ENCODE measurements at regions not wholly inside any gene's neighbourhood (a gene's known extent, or its start where the extent isn't known, plus 50 kb on each side); places are given as distances from the start of the nearest gene placed in this dataset.

DNA sequence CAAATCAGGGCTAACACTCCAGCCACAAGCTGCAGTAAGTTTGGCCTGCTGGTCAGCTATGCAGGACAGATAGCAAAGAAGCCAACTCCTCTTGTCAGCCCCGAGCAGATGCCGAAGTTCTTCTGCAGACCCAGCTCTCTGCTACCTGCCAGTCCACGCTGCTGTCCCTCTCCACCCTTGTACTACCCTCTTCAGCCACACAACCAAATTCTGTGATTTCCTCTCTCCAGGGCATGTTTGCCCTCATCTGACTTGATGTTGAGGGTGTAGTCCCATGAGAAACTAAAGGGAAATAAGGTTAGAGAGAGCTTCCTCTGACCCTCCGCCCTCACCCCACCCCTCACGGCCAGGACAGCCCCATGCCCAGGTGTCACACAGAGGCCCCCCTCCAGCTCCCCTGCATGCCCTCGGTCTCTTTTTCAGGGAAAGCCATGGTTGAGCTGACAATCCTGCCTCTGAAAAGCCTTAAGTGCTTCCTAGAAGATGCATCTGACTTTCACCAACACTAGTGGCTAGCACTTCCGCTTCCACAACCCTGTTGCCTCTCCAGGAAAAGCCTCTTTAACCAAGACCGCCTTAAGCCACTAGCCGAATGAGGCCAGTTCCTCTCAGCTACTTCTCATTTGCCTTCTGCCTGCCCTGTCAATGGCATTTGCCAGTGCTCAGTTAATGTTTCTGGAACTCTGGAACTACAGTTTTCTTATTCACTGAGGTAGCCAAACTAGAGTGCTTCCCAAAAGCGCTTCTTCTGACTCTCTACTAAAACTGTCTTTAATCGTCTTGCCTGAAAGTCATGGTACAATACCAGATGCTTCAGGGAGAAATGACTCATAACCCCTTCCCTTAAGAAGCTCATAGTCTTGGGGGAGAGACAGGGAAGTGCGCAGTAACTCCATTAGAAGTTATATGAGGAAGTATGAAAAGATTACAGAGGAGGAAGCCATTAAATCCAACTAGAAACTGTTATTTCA lies 300.4 kb upstream of the STT3B start:
- no peak for DNase-seq

DNA sequence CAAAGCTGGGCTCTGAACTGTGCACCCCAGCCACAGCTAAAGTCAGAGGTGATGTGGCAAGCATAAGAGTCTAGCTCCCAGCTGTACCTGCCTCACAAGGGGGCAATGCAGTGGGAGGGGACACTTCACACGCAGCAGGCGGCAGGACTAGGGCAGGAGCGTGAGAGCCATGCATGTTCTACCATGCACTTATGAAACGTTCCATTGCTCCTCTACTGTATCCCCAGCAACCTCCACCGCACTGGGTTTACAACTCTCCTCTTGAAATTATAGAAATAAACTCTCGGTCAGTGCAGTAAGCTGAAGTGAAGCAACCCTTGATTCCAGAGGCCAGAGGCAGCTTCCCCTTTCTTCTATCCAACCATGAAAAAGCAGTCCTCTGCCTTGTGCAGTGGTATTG lies 298.6 kb upstream of the STT3B start:
- DNase-seq, result no peak

DNA sequence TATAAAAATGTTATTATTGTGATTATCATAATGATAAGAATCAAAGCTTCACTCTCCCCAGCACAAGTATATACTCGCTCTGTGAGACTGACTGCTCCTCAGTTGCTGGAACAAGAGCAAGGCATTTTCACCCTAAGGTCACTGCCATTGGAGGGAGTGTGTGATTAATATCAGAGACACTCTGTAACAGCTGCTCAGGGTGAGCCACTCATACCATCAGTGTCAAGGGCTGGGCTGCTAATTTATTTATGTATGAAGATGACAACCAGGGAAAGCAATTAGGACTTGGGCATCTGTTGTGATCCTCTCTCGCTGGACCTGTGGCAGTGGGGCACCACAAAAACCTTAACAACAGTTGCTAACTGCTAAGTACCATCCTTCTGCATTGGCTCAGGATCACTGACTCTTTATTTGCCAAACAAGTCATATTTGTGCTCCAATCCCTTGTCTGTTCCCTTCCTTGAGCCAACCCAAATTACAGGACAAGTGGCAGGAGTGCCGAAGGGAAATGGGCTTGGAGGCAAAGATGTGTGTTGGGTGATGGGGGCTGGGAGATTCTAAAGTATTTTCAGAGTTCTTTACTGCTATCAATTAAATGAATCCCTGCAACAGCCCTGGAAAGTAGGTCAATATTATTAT lies 297.5 kb upstream of the STT3B start:
- DNase-seq, result no peak

DNA sequence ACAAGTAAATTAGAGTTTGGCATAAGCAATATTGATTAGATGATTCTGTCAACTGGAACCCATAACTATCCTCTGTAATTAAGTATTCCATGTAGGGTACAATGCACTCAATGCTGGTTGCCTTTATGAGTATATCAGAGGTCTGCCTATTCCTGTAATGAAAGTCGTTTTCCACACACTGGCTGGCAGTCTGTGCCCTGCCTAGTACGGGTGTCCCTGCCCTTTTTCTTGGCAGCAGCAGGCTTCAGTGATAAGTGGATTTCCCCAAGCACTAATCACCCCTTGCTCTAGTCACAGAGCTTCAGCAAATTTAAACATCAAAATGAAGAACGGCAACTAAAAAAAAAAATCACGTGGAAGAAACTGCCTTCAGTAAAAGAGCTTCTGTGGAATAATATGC lies 294.8 kb upstream of the STT3B start:
- no peak for DNase-seq

DNA sequence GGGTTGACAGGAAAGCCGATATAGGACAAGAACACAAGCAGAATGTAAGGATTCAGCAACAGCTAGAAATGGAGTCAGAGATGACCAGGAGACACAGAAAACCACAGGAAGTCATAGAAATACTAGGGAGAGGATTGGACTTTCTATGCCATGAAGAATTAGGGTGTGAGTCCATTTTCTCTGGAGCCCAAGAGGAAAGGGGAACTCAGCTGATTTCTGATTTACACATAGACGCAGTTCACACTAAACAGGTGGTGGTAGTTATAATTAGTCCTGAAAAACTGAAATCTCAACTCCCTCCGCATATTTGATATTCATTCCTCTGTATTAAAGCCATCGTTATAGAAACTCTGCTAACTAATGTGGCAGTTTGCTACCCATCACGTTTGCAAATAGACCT lies 292.7 kb upstream of the STT3B start:
- no peak for DNase-seq

DNA sequence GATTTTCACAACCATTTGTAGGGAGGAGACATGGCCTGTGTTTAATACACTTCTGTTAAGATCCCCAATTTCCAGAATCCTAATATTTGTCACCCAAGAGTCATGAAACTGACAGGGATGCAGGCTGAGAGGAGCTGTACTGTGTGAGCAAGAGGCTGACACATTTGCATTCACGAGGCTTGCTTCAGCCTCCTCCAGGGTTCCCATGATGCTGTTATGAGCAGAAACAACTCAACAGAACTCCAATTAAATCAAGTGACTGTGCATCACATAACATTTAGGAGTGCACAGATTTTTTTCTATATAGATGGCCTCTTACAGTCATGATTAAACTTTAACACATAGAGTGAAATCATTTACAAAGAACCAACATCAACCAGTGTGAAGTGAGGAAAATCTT lies 292.3 kb upstream of the STT3B start:
- DNase-seq, result no peak

DNA sequence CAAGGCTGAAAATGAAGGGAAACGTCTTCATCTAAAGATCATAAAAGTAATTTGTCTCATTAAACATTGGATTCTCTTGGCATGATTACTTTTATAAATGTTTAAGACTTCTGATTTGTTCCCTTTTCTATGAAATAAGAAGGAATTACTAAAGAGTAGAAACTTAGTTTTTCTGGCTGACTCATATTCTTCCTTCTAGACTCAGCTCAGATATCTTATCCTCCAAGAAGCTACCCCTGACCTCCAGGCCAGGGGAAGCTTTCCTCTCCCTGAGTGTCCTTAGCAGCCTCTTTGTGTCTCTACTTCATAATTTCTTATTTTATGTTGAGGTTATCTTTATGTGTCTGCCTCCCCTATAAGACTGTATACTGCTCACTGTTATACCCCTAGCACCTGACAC lies 291.9 kb upstream of the STT3B start:
- DNase-seq, result no peak

DNA sequence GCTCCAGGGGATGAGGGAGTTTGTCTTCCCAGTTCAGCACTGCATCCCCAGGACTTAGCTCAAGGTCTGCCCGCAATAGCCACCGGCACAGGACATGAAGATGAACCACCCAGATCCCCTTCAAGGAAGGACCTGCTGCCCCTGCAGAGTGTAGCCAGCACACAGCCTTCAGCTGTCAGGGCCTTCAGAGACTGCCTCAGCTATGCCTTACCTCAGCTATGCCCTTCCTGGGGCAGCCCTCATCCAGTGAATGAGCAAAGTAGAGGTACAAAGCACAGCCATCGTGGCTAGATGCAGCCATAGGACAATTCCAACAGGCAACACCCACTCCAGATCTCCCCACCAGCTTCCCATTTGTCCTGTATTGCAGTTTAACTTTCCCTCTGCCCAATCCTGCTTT lies 291.2 kb upstream of the STT3B start:
- DNase-seq, result no peak

DNA sequence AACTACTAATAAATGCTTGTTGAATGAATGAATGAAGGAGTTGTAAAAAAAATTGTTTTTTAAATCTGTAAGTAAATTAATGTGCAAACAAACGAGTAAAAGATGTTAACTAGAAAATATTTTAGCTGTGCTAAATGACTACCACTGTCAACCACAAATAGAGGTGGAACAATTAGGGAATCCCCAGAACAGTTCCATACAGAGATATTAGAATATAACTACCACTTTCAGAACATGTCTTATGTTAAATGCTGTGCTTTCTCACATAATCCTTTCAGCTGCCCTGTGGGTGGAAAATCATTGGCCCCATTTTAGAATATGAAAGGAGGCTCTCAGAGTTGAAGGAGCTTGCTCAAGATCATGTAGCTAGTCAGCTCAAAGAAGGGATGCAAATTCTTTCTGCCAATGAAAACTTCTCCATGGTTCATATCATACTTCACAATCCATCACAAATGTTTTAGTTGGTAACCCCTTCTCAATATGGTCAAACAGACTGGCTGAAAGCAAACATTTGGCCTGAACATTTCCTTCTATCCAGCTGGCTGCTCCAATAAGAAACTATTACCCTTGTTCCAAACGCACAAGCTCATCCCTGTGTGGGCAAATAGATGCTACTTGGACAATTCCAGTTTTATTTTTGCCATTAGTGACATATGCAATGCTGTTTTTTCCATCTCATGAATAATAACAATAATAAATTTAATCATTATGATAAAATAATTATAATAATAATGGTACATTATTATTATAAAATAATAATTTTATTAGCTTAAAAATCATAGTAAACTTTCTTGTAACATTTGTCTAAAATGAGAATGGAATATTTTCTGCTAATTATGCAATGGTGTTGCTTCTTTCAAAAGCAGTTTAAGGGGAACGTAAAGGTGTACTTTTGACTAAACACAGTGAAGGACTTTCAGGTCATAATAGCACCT lies 290.4 kb upstream of the STT3B start:
- no peak for DNase-seq

DNA sequence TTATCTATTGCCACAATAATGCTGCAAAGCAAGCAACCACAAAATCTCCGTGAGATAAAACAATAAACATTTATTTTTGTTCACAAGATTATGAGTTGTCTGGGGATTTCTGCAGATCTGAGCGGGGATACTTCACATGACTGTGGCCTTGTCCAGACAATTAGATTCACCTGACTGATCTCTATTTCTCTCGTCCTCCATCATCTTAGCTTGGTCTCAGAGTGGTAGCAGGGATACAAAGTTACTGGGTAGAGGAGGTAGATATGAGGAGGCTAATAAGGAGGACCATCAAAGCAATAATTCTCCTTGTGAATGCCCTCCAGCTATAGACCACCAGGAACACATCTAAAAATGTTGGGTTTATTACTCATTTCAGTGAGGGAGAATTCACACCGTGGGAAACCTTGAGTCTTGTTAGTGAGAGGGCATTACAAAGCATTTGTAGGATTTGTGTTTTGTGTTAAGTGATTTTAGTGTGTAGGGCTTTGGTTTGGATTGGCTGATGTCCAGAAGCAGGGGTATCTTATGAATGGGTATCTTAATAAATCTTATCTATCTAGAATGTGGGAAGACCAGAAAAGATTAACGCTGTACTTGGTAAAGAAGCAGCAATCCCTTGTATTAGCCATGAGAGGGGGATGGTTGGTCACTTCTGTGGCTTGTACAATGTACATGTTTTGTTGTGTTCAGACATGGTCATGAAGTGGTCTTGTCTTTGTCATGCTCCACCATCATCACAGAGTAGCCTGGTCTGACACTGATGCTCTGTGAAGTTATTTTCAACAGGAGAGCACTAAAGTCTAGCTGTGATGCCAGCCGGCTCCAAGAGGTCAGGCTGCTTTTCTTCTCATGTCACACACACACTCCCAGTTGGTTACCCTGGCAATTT lies 287.6 kb upstream of the STT3B start:
- no peak for DNase-seq

DNA sequence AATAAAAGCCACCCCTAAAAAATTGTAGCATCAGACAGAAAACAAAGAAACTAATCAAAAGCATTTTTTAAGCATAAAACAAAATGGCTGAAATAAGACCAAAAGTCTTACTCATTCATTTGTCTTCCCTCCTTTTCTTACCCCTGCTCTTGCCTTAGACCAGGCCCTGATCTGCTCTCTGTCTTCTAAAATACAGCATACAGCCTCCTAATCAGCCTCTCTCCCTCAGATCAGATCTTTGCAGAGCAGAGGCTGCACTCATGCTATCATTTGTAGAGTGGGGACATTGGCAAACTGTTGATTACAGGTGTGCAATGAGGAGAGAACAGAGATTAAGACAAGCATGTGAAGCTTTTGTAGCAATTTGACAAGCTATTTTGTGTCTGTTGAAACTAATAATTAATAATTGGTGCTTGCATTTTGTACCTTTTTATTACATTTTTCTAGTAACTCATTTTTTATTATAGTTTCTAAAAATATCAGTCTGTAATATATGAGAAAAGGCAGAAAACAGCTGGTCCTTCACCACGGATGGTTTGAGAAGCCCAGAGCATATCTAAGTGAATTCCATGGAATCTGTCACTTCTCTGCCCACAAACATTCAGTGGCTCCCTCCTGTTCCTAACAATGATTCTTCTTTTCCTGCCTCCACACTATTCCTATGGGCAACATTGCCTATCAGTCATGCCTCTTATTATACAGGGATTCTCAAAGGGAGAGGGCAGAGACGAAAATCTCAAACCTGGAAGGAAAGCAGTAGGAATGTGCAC lies 286.2 kb upstream of the STT3B start:
- DNase-seq, result no peak

DNA sequence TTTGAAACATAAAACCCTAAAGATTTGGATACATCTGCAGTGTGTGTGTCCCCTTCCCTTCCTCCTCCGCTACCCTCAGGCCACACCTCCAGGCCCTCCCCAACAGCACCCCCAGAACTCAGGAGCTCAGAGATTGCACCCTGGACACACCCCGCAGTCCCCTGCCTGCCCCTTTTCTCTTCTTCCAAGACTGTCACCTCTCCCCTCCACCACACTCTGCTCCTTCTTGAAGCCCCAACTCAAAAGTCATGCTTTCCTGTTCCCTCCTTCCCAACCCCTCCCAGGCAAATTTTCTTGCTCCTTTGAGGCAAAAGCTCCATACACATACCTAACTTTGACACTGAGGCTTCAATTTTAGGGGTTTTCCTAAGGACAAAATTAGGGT lies 285.7 kb upstream of the STT3B start:
- no peak for DNase-seq

DNA sequence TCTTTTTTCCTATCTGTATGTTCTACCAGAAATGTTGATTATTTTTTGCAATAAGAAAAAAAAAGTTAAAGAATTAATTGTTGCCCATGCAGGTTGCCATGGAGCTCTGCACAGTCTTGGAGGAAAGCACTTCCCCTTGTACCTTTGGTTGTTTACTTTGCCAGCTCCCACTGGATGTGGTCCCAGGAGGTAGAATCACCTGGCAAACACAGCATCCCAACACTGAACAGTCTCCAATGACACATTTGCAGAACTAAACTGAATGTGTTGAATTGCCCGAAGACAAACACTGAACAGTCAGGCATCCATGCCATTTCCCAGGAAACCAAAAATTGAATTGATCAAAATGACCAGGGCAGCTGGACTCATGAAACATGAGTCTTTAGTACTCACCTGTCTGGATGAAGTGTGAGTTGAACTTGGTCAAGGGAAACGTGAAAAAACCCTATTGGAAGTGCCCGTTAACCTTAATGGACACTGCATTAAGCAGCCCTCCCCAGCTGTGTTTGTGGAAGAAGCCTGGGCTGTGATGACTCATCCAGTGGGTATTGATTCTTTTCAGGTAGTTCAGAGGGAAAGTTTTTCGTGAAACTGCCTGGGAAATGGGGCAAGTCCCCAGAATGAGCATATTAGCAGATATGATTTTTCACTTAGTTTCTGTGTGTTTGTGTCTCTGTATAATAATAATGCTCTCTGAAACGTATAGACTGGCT lies 284.7 kb upstream of the STT3B start:
- no peak for DNase-seq

DNA sequence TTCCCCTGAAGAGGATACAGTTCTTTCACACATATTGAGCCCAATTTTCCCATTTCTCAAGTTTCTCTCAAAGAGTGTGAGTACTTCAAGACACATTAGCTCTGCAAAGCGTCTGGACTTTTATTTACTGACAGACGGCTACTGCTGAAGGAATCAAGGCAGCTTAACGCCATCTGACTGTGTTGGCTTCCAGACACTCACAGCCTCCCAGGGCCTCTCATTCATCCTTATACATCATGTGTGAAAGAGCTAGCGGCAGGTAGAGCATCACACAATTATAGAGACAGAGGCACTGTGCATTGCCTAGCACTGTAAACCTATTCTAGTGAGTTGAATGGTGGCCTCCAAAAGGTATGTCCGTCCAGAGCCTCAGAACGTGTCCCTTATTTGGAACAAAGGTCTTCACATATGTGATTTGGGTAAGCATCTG lies 284.1 kb upstream of the STT3B start:
- no peak for DNase-seq

DNA sequence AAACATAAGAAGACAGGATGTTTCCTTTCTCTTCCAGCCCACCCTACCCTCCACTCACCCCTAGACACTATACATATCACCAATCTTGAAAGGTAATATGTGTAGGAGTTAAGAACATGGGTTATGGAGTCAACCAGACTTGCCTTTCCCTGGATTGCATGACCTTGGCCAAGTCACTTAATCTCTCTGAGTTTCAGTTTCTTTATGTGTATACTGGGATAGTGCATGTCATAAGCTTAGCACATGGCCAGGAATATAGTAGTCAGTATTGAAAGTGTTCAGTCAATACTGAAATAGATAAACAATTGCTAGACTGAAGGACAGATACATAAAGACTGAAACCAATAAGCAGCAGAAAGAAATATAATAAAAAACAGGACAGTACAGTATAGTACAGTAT lies 283.2 kb upstream of the STT3B start:
- DNase-seq, result no peak

DNA sequence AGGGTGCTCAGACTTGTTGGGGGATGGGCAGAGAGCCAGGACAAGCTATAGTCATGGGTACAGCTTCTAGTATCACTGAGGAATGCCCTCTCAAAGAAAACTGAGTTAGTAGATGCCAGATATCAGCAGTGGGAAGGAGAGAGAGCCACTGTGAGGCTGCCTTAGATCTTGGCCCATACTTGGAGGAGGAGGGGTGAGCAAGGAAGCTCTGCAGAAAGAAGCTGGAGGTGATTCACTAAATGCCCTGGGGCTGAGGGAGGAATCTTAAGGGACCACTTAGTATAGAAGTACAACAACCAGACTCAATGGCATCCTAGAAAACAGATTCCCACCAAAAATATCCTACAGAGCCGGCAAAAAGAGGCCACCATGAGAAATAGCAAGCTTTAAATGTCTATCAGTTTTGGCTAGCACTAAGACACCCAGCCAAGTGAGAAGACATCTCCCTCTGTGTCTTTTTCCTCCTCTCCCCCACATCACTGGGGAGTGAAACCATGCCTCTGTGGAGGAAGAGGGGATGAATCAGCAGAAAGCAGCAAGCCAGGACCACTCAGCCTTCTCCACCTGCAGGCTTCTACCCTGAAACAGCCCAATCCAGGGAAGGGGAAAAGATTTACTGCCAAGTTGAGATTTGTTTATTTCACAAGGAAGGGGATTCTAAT lies 282.5 kb upstream of the STT3B start:
- no peak for DNase-seq

DNA sequence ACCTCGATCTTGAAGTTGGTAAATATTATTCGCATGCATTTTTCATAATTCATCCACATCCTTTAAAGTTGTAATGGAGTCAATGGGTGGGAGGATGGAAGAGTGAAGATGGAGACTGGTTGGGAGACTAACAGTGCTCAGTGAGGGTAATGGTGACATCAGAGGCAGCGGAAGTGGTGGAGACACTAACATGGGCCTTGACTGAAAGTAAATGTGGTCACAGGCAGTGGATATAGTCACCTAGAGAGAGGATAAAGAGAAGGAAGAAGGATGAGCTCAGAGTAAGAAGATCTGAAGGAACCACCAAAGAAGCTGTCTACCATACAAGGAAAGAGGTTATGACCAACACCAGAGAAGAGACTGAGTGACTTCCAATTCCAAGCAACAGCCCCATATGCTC lies 281.6 kb upstream of the STT3B start:
- no peak for DNase-seq

DNA sequence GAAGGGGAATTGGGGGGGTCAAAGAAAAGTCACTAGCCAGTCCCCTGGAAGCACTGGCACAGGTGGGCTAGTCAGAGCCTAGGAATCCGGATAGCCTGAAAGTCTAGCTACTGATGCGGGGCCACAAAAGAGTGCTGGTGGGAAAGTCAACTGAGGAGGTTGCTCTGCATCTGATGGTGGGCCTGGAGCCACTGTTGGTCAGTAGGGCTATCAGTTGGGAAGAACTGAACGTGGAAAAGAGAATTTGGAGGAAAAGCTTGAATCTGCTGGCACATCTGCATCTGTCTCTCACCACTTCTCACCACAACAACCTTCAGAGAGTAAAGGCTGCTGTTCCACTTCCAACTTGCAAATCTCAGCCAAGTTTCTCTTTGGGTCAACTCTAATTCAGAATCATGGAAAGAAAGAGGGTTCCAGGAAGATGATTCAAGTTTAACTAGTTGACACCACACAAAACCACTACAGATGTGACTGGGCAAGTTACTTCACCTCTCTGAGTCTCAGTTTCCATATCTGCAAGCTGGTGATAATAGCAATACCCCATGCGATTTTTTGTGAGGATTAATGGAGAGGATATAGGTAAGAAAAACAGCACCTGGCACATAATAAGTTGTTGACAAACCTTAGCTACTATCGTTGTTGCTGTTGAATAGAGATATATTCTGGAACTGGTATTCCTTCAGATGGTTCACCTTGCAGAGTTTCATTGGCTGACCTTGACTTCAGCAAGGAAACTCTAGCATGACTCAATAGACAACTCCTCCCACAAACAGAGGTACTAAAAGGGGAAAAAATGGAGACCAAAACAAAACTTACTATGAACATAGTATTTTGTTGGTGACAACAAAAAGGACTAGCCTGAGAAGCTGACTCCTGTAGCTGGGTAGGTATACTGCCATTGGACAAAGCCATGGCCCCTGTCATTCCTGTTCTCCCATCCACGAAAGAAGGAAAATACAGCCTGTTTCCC lies 280.2 kb upstream of the STT3B start:
- DNase-seq, result no peak

DNA sequence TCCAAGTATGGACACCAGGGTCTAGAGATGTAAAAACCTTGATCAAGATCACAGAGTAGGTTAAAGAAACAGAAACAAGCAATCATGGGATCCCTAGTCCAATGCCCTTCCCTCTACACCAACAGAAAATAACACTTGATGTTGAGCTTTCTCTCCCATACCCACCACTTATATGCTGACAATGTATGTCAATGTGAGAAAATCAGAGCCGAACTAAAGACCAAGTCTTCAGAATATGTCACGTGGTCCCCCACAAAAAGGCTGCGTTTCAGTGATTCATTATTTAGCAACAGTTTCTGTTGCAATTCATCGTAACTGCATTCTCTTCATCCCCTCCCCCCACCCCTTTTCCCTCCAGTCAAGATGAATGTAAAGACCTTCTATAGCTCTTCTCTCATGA lies 278.9 kb upstream of the STT3B start:
- no peak for DNase-seq

All from CD4-positive, alpha-beta T cell treated with Interleukin-6 for 4 hours (primary cell).